CD4-positive, alpha-beta T cell treated with Interleukin-15 for 4 hours (primary cell): ENCODE measurements at regions not wholly inside any gene's neighbourhood (a gene's known extent, or its start where the extent isn't known, plus 50 kb on each side); places are given as distances from the start of the nearest gene placed in this dataset.
"Not testable (repeated sequence)": the region's sequence is repeated elsewhere in the genome, so short reads cannot be mapped to it uniquely, and the experiment has no call there.

Experiments
- DNase-seq: peaks from one replicate; pipeline ENCODE4 v3.0.0-alpha.2; 2020; ENCODE audit warnings: low spot score

DNA sequence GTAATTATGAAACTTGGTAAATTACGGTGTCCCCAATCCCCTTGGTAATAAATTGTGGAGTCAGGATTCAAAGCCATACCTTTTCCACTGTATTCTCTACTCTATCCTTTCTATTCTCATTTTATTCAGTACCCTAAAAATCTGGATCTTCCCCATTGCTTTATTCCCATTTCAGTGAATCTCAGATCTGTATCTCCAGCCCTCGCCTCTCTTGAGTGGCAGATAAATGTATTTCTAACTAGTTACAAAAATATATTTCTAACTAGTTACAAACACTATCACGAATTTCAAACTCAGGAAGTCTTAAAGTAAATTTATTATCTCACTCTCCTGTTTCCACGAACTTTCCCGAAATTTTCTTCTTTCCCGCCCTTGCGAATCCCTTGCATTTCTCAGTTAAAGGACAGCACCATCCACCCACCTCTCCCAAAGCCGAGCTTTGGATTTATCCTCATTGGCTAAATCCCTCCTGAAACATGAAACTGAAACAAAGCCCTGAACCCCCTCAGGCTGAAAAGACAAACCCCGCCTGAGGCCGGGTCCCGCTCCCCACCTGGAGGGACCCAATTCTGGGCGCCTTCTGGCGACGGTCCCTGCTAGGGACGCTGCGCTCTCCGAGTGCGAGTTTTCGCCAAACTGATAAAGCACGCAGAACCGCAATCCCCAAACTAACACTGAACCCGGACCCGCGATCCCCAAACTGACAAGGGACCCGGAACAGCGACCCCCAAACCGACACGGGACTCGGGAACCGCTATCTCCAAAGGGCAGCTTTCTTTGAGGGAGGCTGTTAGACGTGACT lies 164.3 kb upstream of the PABPC3 start:
- DNase-seq, result no peak

- not testable (repeated sequence) for DNase-seq
Measured at GRCh38 chr13:24933106-24934023, 162.6 kb upstream of the PABPC3 start.

DNA sequence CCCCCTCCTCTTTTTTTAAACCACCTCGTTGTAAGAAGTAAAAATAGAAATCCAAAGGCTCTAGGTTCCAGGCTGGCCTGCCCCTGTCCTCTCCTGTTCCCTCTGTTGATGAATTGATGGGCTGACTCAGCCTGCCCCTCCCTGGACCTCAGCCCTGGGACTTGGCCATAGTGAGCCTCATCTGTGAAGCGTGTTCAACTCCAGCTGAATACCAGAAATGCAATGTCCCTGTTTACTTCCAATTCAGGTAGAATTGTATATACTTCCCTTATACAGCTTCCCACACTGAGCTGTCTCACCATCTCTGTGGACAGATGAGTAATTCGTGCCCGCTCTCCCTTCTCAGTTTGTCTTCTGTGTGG lies 161.9 kb upstream of the PABPC3 start:
- DNase-seq, result not testable (repeated sequence)

DNA sequence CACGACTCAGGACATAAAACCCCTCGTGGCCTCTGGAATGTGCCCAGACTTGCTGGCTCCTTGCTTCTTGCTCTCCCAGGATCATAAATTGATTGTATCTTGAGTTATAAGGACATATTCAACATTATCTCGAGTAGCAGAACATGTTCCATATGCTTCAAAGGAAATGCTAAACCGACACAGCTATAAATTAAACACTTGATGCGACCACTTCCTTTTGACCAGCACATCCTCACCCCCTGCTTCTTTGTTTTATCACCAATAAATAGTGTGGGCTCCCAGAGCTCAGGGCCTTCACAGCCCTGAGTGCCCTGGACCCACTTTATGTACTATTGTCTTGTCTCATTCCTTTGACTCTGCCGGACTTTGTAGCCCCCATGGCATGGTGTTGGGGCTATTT lies 157.0 kb upstream of the PABPC3 start:
- no peak for DNase-seq

GRCh38 chr13:24941023-24941713 lies 154.8 kb upstream of the PABPC3 start:
- DNase-seq, result not testable (repeated sequence)

DNA sequence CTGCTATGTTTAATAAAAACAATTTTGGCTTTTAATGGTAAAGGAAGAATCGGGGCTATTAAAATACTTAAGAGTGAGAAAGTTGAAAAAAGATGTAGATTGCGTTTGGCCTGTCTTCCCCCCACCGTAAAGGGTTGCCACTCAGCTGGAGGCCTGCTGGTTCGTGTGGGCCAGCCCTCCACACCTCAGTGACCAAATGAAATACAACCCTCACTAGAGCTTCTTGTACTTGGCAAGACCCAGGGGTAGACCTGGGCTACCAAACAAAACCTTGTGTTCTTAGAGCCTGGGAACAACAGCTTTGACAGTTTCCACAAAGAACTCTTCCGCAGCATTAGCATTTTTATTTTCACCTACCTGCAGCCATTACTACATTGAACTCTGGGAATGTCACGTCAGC lies 152.8 kb upstream of the PABPC3 start:
- DNase-seq, result no peak

DNA sequence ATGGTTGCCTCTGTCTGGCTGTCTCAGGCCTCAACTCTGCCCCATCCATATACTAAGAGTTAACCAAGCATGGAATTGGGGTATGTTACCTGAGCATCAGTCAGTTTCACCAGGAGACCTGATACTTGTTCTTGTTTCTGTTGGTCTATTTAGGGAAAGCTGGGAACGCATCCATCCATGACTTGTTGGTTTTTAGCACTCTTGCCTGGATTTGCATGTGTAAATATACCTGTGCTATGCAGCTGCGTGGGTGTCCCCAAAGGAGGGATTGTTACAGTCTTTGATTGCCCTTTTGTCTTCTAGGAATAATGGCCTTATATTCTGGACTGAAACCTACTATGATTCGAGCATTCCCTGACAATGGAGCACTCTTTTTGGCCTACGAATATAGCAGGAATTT lies 151.9 kb upstream of the PABPC3 start:
- not testable (repeated sequence) for DNase-seq

- not testable (repeated sequence) for DNase-seq
Measured at GRCh38 chr13:24948977-24949376, 147.0 kb upstream of the PABPC3 start.

DNA sequence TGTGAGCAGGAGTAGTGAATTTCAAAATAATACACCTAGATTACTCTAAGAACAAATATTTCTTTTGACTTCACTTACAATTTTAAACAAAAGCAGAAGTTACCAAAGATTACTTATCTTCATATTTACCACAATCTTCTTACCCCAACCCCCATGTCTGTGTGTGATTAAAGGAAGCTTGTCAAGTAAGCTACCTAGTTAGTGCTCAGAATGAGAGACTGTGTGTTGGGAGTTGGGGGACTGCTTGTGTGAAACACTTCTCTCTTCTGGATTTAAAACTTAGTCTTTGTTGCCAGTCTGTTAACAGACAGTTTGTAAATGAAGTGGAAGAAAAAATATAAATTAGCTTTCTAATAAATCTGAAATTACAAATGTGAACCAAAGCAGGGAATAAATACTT lies 145.3 kb upstream of the PABPC3 start:
- DNase-seq, result not testable (repeated sequence)

DNA sequence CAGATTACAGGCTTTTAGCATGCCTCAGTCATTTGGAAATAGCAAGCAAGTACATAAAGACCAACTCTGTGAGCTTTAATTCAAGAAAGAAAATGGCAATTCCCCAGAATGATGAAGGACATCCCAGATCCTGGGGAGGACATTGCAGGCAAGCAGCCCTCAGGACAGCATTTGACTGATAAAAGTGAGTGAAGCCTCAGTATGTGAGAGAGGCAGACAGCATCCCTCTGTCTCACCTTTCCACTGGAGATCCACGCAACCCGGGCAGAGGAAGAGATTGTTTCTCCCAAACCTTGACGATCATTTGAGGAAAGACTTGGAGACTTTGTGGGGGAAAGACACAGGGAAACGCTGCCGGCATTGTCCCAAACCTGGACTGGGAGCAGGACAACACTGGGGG lies 128.0 kb upstream of the PABPC3 start:
- not testable (repeated sequence) for DNase-seq

- DNase-seq, result not testable (repeated sequence)
Measured at GRCh38 chr13:24968416-24968815, 127.5 kb upstream of the PABPC3 start.

GRCh38 chr13:24973102-24973501 lies 122.8 kb upstream of the PABPC3 start:
- not testable (repeated sequence) for DNase-seq

DNA sequence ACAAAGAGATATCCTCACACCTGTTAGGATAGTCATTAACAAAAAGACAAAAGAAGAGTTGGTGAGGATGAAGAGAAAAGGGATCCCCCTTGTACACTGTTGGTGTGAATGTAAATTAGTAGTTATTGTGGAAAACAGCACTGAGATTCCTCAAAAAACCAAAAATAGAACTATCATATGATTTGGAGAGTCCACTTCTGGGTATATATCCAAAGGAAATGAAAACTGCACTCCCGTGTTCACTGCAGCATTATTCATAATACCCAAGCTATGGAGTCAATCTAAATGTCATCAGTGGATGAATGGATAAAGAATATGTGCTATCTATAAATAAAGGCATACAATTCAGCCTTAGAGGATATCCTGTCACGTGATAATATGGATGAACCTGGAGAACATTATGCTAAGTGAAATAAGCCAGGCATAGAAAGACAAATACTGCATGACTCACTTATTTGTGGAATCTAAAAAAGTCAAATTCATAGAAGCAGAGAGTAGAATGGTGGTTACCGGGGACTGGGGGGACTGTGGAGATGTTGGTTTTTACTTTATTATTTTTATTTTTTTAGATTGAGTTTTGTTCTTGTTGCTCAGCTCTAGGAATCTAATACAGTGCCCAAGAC lies 114.6 kb upstream of the PABPC3 start:
- not testable (repeated sequence) for DNase-seq

- no peak for DNase-seq
Measured at GRCh38 chr13:24982333-24982999, 113.5 kb upstream of the PABPC3 start.

DNA sequence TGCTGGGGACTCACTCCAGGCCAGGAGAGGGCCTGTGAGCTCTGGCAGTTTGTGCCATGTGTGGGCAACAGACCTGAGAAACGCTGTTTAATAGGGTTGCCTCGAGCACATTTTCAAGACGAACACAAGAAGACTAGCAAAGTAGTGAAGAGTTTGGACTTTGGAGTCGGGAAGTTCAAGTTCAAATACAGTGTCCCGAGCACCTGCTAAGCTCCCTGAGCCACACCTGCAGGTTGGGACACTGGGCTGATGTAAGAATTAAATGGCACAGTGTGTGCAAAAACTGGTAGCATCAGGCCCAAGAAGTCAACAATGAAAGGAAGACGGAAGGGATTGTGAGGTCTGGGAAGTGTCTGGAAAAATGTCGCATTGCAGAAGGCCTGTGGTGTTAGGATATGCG lies 112.8 kb upstream of the PABPC3 start:
- no peak for DNase-seq

- no peak for DNase-seq
Measured at GRCh38 chr13:24984134-24984533, 111.8 kb upstream of the PABPC3 start.

DNA sequence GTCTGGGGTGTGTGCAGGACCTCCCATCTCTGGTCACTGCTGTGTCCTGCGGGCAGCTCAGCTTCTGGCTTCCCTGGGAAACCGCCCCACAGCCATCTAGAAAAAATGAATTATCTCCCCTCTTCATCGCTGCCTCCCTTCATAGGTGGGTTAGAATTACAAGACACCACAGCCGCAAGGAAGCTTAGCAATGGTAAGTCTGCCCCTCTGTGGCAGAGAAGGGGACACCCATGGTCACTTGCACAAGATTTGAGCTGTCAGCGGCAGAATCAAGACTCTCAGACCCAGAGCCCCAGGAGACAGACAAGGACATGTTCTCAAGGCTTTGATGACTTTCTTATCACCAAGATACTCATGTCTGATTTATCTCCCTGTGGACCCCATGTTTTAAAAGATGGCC lies 110.8 kb upstream of the PABPC3 start:
- DNase-seq, result no peak

GRCh38 chr13:24985896-24986295 lies 110.0 kb upstream of the PABPC3 start:
- no peak for DNase-seq

DNA sequence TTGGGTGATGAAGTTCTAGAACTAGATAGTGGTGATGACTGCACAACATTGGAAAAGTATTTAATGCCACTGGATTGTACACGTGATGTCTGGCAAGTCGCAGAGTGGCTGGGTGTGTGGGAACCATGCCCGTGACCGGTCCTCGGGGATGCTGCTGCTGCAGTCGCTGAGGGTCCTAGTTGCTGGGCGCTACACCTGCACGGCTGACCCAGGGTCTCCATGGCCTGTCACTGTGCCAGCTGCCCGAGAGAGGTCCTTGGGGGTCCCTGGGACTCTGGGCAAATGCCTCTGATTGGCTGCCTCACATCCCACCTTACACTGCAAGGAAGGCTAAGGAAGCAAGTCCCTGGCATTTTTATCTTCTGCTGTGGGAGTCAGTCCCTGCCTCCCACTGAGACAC lies 109.1 kb upstream of the PABPC3 start:
- DNase-seq, result no peak

- DNase-seq, result not testable (repeated sequence)
Measured at GRCh38 chr13:24989959-24990358, 106.0 kb upstream of the PABPC3 start.

GRCh38 chr13:24992946-24993345 lies 103.0 kb upstream of the PABPC3 start:
- not testable (repeated sequence) for DNase-seq
